Esophagus squamous epithelium (tissue), 4 donors: ENCODE measurements at regions not wholly inside any gene's neighbourhood (a gene's known extent, or its start where the extent isn't known, plus 50 kb on each side); places are given as distances from the start of the nearest gene placed in this dataset.

Experiments
- POLR2A ChIP-seq, 4 donors: fragments of 450-650 bp; IDR thresholded peaks; one replicate each; pipeline ENCODE4 v1.6.1; 2017; ENCODE audit warnings: antibody characterized with exemption in 4 of 4, mild to moderate bottlenecking in 4 of 4, moderate library complexity in 3 of 4
- TF ChIP-seq, protein P1 (sequence below), 6 experiments: fragments of 450-650 bp in 4 of 6; fragments of 200-600 bp in 2 of 6; sonication (generic) in 2 of 6; IDR thresholded peaks; one replicate each; pipeline ENCODE4 v1.5.1; 2016 to 2019; ENCODE audit warnings: antibody characterized with exemption in 6 of 6, mild to moderate bottlenecking in 4 of 6, moderate library complexity in 4 of 6

DNA sequence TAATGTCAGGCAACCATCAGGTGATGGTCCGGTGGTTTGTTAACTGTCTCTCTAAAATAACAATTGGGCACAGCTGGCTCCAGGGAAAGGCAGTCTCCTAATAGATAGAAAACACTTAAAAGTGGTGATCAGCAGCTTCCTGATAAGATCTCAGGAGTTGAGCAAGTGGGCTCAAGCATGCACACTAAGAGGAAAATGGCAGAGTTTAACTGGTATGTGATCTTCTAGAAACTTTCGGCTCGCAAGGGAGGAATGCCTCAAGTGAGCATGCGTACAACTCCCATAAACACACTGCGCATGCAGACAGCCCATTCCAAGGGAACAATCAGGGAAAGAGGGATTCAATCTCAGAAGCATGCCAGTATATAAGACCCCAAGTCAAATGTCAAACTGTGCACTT lies 52.2 kb upstream of the VTCN1 start:
- TF ChIP-seq, protein P1, sequence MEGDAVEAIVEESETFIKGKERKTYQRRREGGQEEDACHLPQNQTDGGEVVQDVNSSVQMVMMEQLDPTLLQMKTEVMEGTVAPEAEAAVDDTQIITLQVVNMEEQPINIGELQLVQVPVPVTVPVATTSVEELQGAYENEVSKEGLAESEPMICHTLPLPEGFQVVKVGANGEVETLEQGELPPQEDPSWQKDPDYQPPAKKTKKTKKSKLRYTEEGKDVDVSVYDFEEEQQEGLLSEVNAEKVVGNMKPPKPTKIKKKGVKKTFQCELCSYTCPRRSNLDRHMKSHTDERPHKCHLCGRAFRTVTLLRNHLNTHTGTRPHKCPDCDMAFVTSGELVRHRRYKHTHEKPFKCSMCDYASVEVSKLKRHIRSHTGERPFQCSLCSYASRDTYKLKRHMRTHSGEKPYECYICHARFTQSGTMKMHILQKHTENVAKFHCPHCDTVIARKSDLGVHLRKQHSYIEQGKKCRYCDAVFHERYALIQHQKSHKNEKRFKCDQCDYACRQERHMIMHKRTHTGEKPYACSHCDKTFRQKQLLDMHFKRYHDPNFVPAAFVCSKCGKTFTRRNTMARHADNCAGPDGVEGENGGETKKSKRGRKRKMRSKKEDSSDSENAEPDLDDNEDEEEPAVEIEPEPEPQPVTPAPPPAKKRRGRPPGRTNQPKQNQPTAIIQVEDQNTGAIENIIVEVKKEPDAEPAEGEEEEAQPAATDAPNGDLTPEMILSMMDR (IDR thresholded peaks at IDR 0.05), result no peak
- no peak for TF ChIP-seq POLR2A (IDR thresholded peaks at IDR 0.05)
